ENCODE measurements at regions not wholly inside any gene's neighbourhood (a gene's known extent, or its start where the extent isn't known, plus 50 kb on each side); places are given as distances from the start of the nearest gene placed in this dataset.
A peak's percentile ranks its signal among the peaks of the same experiment; 100 is the strongest.

GRCh38 chr13:70568571-70568970, 460.3 kb upstream of the KLHL1 start:
- no peaks in the 10 kb centered on the region for H3K4me1 ChIP-seq (ENCODE audit: control insufficient read depth, insufficient read depth, low read length)
- Mint-ChIP-seq H3K4me1 (no peaks in the 10 kb centered on the region), H3K4me3 (no peak overlapping the region), H3K9me3 (peaks cover 2% of the 10 kb centered on the region), H3K27me3 (ENCODE audit: insufficient read depth) (no peaks in the 10 kb centered on the region), H3K27ac (no peak overlapping the region), H3K36me3 (ENCODE audit: low read depth) (no peaks in the 10 kb centered on the region)
- H3K4me3 ChIP-seq (ENCODE audit: low read length) = no peak overlapping the region
- no CpG with 5 or more reads among the region's 1 CpG for WGBS, 2 experiments (ENCODE audit: insufficient coverage in 1 of 2, insufficient read length in 1 of 2)
- DNase-seq = no peak
- peaks cover 22% of the 10 kb centered on the region for H3K9me3 ChIP-seq (ENCODE audit: control insufficient read depth, low read length)
- no peaks in the 10 kb centered on the region for H3K27me3 ChIP-seq (ENCODE audit: control insufficient read depth, insufficient read depth, low read length, poor library complexity, severe bottlenecking)
- no peak overlapping the region for H3K9ac ChIP-seq (ENCODE audit: extremely low read depth, low read length, poor library complexity, severe bottlenecking)
- no peaks in the 10 kb centered on the region for H3K36me3 ChIP-seq (ENCODE audit: control insufficient read depth, insufficient read depth, low read length)
- no peak overlapping the region for H3K27ac ChIP-seq (ENCODE audit: low read depth, low read length)
- peak; percentile 94 for TF ChIP-seq CTCF (conservative IDR thresholded peaks at IDR 0.05)

- no peaks in the 10 kb centered on the region for H3K27me3 Mint-ChIP-seq (ENCODE audit: insufficient read depth)
- Histone ChIP-seq H3K9me3 (ENCODE audit: control insufficient read depth, low read length) (no peaks in the 10 kb centered on the region), H3K4me1 (ENCODE audit: control insufficient read depth, insufficient read depth, low read length) (no peaks in the 10 kb centered on the region), H3K27me3 (ENCODE audit: control insufficient read depth, insufficient read depth, low read length, poor library complexity, severe bottlenecking) (no peaks in the 10 kb centered on the region), H3K4me3 (ENCODE audit: low read length) (no peak overlapping the region), H3K36me3 (ENCODE audit: control insufficient read depth, insufficient read depth, low read length) (no peaks in the 10 kb centered on the region), H3K9ac (ENCODE audit: extremely low read depth, low read length, poor library complexity, severe bottlenecking) (no peak overlapping the region), H3K27ac (ENCODE audit: low read depth, low read length) (no peak overlapping the region)
- H3K4me3 Mint-ChIP-seq = no peak overlapping the region
- peaks cover 2% of the 10 kb centered on the region for H3K4me1 Mint-ChIP-seq
- no peaks in the 10 kb centered on the region for H3K9me3 Mint-ChIP-seq
- no peaks in the 10 kb centered on the region for H3K36me3 Mint-ChIP-seq (ENCODE audit: low read depth)
- no peak for DNase-seq
- H3K27ac Mint-ChIP-seq = no peak overlapping the region
- WGBS, 2 experiments (ENCODE audit: insufficient coverage in 1 of 2, insufficient read length in 1 of 2) = 89 to 95% methylated on average over 1 to 2 of the region's 2 CpGs
- no peak for TF ChIP-seq CTCF (conservative IDR thresholded peaks at IDR 0.05)
Observed at GRCh38 chr13:70544706-70545105, 436.5 kb upstream of the KLHL1 start.

DNA sequence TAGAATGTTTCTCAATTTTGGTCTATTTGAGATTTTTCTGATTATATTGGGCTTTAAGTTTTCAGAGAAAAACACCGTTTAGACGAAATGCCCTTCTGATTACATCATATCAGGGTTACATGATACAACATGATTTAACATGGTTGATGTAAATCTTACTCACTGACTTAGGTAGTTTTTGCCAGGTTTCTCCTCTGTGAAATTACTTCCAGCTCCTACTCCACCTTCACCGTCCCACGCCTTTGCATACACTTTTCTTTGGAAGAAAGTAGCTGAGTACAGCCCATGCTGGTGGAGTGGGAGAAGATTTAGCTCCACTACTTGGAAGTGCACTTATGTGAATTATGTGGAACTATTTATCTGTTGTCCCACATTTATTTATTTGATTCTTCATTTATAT, 433.2 kb upstream of the KLHL1 start:
- H3K4me3 Mint-ChIP-seq = no peak overlapping the region
- WGBS, 2 experiments (ENCODE audit: insufficient coverage in 1 of 2, insufficient read length in 1 of 2) = 89 to 100% methylated on average over 2 to 4 of the region's 4 CpGs

More for the DNA sequence above, 433.2 kb upstream of the KLHL1 start:
- H3K9me3 Mint-ChIP-seq = no peaks in the 10 kb centered on the region
- Histone ChIP-seq H3K4me3 (ENCODE audit: low read length) (no peak overlapping the region), H3K9ac (ENCODE audit: extremely low read depth, low read length, poor library complexity, severe bottlenecking) (no peak overlapping the region), H3K9me3 (ENCODE audit: control insufficient read depth, low read length) (no peaks in the 10 kb centered on the region), H3K4me1 (ENCODE audit: control insufficient read depth, insufficient read depth, low read length) (no peaks in the 10 kb centered on the region), H3K27ac (ENCODE audit: low read depth, low read length) (no peak overlapping the region), H3K27me3 (ENCODE audit: control insufficient read depth, insufficient read depth, low read length, poor library complexity, severe bottlenecking) (no peaks in the 10 kb centered on the region), H3K36me3 (ENCODE audit: control insufficient read depth, insufficient read depth, low read length) (no peaks in the 10 kb centered on the region)
- H3K4me1 Mint-ChIP-seq = no peaks in the 10 kb centered on the region
- DNase-seq = no peak
- H3K36me3 Mint-ChIP-seq (ENCODE audit: low read depth) = no peaks in the 10 kb centered on the region
- no peaks in the 10 kb centered on the region for H3K27me3 Mint-ChIP-seq (ENCODE audit: insufficient read depth)
- TF ChIP-seq CTCF (conservative IDR thresholded peaks at IDR 0.05) = no peak
- no peak overlapping the region for H3K27ac Mint-ChIP-seq

All from endodermal cell (in vitro differentiated cells).